Adipocyte (in vitro differentiated cells): ENCODE measurements at regions not wholly inside any gene's neighbourhood (a gene's known extent, or its start where the extent isn't known, plus 50 kb on each side); places are given as distances from the start of the nearest gene placed in this dataset.
A peak's percentile ranks its signal among the peaks of the same experiment; 100 is the strongest.

ENCODE experiments used
- DNase-seq: peaks from one replicate; pipeline ENCODE4 v3.0.0-alpha.2; 2015; ENCODE audit warnings: low read depth
- H3K27me3 ChIP-seq: replicated peaks from 2 replicates; pipeline ENCODE4 v1.7.0; 2013; ENCODE audit warnings: mild to moderate bottlenecking, low read length, moderate library complexity; ENCODE audit not compliant: control insufficient read depth, insufficient read depth
- H3K36me3 ChIP-seq: 2 replicates; pipeline ENCODE4 v1.7.0; 2013; ENCODE audit warnings: low read length, mild to moderate bottlenecking, moderate library complexity; ENCODE audit not compliant: control insufficient read depth, insufficient read depth, severe bottlenecking
- H3K4me1 ChIP-seq: 2 replicates; pipeline ENCODE4 v1.7.0; 2013; ENCODE audit warnings: mild to moderate bottlenecking, low read length, moderate library complexity; ENCODE audit not compliant: control insufficient read depth, insufficient read depth
- H3K4me3 ChIP-seq: 2 replicates; pipeline ENCODE4 v1.7.0; 2013; ENCODE audit warnings: mild to moderate bottlenecking, low read length, moderate library complexity
- H3K9ac ChIP-seq: 2 replicates; pipeline ENCODE4 v1.7.0; 2013; ENCODE audit warnings: mild to moderate bottlenecking, low read length, moderate library complexity
- H3K9me3 ChIP-seq: 2 replicates; pipeline ENCODE4 v1.7.0; 2013; ENCODE audit warnings: mild to moderate bottlenecking, low read length, moderate library complexity; ENCODE audit not compliant: control insufficient read depth

GRCh38 chr2:8004250-8004681 is 677.6 kb upstream of the ID2 start:
- peak; percentile 95 for DNase-seq

DNA sequence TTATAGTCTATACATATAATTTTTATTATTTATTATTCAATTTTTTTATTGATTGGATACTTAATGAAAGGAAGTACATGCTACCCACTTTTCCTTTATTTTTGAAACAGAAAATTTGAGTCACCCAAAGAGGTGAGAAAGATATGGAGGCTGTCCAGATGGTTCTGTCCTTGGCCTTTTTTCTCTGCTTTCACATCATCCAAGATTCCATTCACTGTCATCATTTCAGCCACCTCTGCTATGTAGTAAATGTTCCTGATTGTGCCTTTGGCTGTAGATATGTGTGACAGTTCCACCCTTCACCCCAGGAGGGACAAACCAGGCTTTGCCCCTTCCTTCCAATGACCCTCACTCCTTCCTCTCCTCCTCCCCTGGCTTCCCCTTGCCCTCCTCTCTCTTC is 675.7 kb upstream of the ID2 start:
- H3K4me3 ChIP-seq: no peak overlapping the region
- H3K36me3 ChIP-seq: no peaks in the 10 kb centered on the region
- H3K9ac ChIP-seq: no peak overlapping the region
- H3K4me1 ChIP-seq: peaks cover 28% of the 10 kb centered on the region
- no peak for DNase-seq
- H3K9me3 ChIP-seq: no peaks in the 10 kb centered on the region
- H3K27me3 ChIP-seq: no peaks in the 10 kb centered on the region

More at GRCh38 chr2:8004250-8004681, 677.6 kb upstream of the ID2 start:
- Histone ChIP-seq H3K36me3 (no peaks in the 10 kb centered on the region), H3K27me3 (no peaks in the 10 kb centered on the region), H3K4me1 (peaks cover 28% of the 10 kb centered on the region), H3K9me3 (no peaks in the 10 kb centered on the region), H3K9ac (peak overlapping the region; percentile 82), H3K4me3 (peak overlapping the region; percentile 72)

DNA sequence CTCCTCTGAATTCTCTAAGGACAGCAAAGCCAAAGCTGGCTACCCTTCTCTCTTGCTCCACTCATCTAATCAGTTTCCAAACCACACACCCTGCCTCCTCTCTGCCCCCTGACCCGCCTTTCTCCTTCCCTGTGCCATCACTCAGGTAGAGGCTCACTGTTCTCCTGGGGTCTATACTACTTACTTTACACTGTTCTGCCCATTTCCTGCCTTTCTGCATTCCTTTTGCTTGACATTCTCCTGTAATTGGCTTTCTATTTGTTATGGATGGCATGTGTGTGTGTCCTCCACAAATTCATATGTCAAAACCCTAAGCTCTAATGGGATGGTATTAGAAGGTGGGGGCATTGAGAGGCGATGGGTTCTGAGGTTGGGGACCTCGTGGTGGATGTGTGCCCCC is 675.2 kb upstream of the ID2 start:
- no peak overlapping the region for H3K4me3 ChIP-seq
- no peak overlapping the region for H3K9ac ChIP-seq
- H3K4me1 ChIP-seq: peaks cover 28% of the 10 kb centered on the region
- no peak for DNase-seq
- no peaks in the 10 kb centered on the region for H3K9me3 ChIP-seq
- H3K36me3 ChIP-seq: no peaks in the 10 kb centered on the region
- H3K27me3 ChIP-seq: no peaks in the 10 kb centered on the region

DNA sequence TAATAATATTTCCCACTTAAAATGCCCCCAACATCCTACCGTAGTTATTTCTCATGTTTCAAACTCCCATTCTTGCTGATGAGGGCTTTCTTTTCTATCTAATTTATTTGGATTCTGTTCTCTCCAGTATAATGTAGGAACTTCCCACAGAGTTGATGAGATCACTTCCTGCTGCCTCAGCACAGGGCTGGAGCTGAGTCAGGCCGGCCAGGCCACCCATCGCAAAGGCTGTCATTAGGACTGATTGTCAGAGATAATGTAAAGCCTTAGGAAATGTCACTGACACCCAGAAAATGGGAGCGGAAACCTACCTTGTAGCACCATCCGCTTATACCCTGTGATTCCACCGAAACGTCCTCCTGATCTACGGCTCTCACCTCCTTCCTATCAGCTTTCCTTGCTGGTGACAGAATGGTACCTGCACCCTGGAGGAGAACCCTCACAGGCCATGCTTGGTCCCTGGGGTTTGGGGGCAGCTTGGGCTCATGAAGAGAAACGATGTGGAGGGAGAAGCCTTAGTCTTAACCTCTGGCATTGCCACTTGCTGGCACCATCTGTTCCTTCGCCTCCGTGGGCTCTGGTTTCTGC is 672.8 kb upstream of the ID2 start:
- no peak for DNase-seq
- Histone ChIP-seq H3K4me1 (peaks cover 13% of the 10 kb centered on the region), H3K9me3 (no peaks in the 10 kb centered on the region), H3K9ac (no peak overlapping the region), H3K27me3 (no peaks in the 10 kb centered on the region), H3K36me3 (no peaks in the 10 kb centered on the region), H3K4me3 (no peak overlapping the region)

DNA sequence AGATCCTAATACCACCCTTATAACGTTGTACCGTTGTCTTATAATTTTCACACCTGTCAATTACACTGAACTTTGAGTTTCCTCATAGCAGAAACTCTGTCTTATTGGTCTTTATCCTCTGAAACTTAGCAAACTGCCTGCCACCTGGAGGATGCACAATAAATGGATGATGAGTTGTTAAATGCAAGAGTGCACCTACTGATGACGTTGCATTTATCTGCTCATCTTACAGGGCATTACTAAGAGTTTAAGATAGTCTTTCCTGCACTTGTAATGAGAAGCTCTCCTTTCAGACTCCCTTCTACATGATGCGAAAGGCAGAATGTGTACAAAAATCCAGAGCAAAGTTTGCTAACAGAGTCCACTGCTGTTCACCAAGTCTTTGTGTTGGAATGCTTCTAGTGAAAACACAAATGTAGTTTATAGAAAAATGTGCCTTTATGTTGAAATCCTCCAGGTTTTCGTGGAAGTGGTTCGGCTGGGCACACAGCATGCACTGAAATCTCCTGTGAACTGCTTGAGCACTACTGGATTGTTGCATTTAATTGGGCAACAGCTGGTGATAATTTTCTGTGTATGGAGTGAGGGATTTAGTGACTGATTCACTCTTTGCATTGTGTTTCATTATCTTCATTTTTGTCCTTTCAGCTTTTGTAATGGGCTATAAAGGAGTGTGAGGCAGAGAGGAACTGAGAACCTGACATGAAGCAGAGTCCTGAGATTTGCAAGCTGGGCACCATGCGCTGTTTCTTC is 665.8 kb upstream of the ID2 start:
- Histone ChIP-seq H3K9ac (no peak overlapping the region), H3K27me3 (no peaks in the 10 kb centered on the region), H3K9me3 (no peaks in the 10 kb centered on the region), H3K4me1 (no peaks in the 10 kb centered on the region), H3K36me3 (no peaks in the 10 kb centered on the region), H3K4me3 (no peak overlapping the region)
- peak; percentile 54 for DNase-seq

DNA sequence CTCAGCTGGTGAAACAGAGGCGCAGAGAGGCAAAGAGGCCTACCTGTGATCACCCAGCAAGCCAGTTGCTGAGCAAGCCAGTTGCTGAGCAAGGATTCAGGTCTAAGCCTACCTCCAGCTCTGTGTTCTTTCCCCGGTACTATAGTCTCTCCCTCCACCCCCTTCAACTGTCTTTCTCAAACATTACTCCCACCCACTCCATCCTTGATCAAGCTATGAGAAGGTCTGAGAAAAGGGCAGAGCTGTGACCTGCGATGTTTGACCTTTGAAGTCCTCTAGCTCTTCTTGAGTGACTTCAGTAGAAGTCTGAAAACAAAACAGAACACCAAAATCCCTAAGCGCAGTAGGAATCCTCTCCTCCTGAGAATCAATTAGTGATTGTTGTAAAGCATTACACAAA is 665.2 kb upstream of the ID2 start:
- H3K4me1 ChIP-seq: no peaks in the 10 kb centered on the region
- no peak for DNase-seq

DNA sequence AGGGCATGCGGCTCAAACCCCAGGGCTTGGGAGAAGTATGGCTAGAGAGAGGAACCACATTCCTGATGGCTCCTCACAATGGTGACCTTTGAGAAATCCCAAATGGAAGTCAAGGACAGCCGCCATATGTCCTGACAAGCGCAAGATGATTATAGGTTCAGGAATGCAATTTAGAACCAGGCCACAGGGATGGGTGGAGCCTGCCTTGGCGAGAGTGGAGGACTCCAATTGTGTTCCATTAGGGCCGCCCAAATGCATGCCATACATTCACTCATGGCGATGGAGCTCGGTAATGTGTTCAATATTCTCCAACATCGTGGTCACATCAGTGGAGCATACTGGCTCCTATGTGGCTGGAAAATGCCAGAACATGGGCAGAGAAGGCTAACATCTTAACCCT is 662.9 kb upstream of the ID2 start:
- Histone ChIP-seq H3K36me3 (no peaks in the 10 kb centered on the region), H3K4me3 (no peak overlapping the region), H3K9ac (no peak overlapping the region), H3K4me1 (peaks cover 3% of the 10 kb centered on the region), H3K9me3 (no peaks in the 10 kb centered on the region), H3K27me3 (no peaks in the 10 kb centered on the region)
- DNase-seq: no peak

More for the DNA sequence above, 665.2 kb upstream of the ID2 start:
- Histone ChIP-seq H3K9ac (no peak overlapping the region), H3K27me3 (no peaks in the 10 kb centered on the region), H3K9me3 (no peaks in the 10 kb centered on the region), H3K4me3 (no peak overlapping the region), H3K36me3 (no peaks in the 10 kb centered on the region)

GRCh38 chr2:8019934-8020333 is 661.9 kb upstream of the ID2 start:
- peaks cover 3% of the 10 kb centered on the region for H3K4me1 ChIP-seq
- H3K9me3 ChIP-seq: no peaks in the 10 kb centered on the region
- no peaks in the 10 kb centered on the region for H3K36me3 ChIP-seq
- DNase-seq: no peak
- H3K9ac ChIP-seq: no peak overlapping the region
- H3K4me3 ChIP-seq: no peak overlapping the region
- no peaks in the 10 kb centered on the region for H3K27me3 ChIP-seq

GRCh38 chr2:8021921-8022320 is 659.9 kb upstream of the ID2 start:
- Histone ChIP-seq H3K27me3 (peaks cover 4% of the 10 kb centered on the region), H3K4me3 (no peak overlapping the region), H3K36me3 (no peaks in the 10 kb centered on the region), H3K9ac (no peak overlapping the region), H3K4me1 (peaks cover 3% of the 10 kb centered on the region), H3K9me3 (no peaks in the 10 kb centered on the region)
- peak; percentile 66 for DNase-seq

GRCh38 chr2:8022908-8023640 is 658.8 kb upstream of the ID2 start:
- H3K36me3 ChIP-seq: no peaks in the 10 kb centered on the region
- no peak overlapping the region for H3K9ac ChIP-seq
- peaks cover 9% of the 10 kb centered on the region for H3K27me3 ChIP-seq
- H3K9me3 ChIP-seq: no peaks in the 10 kb centered on the region
- no peak overlapping the region for H3K4me3 ChIP-seq
- DNase-seq: no peak
- H3K4me1 ChIP-seq: peaks cover 3% of the 10 kb centered on the region

DNA sequence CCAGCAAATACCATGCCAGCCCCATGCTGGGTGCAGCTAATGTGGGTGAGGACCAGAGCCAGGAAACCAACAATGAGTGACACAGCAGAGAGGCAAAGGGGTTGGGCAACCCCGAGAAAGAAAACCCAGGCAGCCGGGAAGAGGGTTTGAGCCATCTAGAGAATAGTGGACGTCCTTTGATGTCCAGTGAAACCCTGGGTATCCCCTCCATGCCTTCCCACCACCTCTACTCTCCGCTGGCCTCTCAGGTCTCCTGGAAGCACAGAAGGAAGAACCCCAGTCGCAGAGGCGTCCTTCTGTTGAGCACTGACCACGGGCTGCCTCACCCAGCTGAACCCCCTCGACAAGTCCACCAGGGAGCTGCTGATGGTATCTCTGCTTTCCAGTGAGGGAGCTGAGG is 657.4 kb upstream of the ID2 start:
- no peak overlapping the region for H3K4me3 ChIP-seq
- H3K27me3 ChIP-seq: peaks cover 9% of the 10 kb centered on the region
- H3K9me3 ChIP-seq: no peaks in the 10 kb centered on the region
- DNase-seq: no peak
- H3K9ac ChIP-seq: no peak overlapping the region
- H3K36me3 ChIP-seq: no peaks in the 10 kb centered on the region
- H3K4me1 ChIP-seq: peaks cover 3% of the 10 kb centered on the region
